IPS-18a (cell line): ENCODE measurements at regions not wholly inside any gene's neighbourhood (a gene's known extent, or its start where the extent isn't known, plus 50 kb on each side); places are given as distances from the start of the nearest gene placed in this dataset.
"Not testable (repeated sequence)": the region's sequence is repeated elsewhere in the genome, so short reads cannot be mapped to it uniquely, and the experiment has no call there.

Experiments used
- H3K27ac ChIP-seq: one replicate; pipeline ENCODE4 v1.5.1; 2013; ENCODE audit warnings: low read length
- H3K27me3 ChIP-seq: one replicate; pipeline ENCODE4 v1.6.1; 2013; ENCODE audit warnings: mild to moderate bottlenecking, low read length; ENCODE audit not compliant: control insufficient read depth, insufficient read depth
- H3K36me3 ChIP-seq: one replicate; pipeline ENCODE4 v1.6.1; 2013; ENCODE audit warnings: low read depth, low read length; ENCODE audit not compliant: control insufficient read depth
- H3K4me1 ChIP-seq: one replicate; pipeline ENCODE4 v1.6.1; 2013; ENCODE audit warnings: low read depth, low read length; ENCODE audit not compliant: control insufficient read depth
- H3K4me3 ChIP-seq: one replicate; pipeline ENCODE4 v1.5.1; 2013; ENCODE audit warnings: low read length
- H3K9ac ChIP-seq: one replicate; pipeline ENCODE4 v1.6.1; 2013; ENCODE audit warnings: mild to moderate bottlenecking, low read length, moderate library complexity
- H3K9me3 ChIP-seq: one replicate; pipeline ENCODE4 v1.6.1; 2013; ENCODE audit warnings: low read depth, low read length; ENCODE audit not compliant: control insufficient read depth

- no peaks in the 10 kb centered on the region for H3K4me1 ChIP-seq
- H3K27ac ChIP-seq = no peak overlapping the region
- H3K4me3 ChIP-seq = no peak overlapping the region
- H3K9me3 ChIP-seq = no peaks in the 10 kb centered on the region
- H3K36me3 ChIP-seq = no peaks in the 10 kb centered on the region
- no peaks in the 10 kb centered on the region for H3K27me3 ChIP-seq
- H3K9ac ChIP-seq = no peak overlapping the region
Measured at GRCh38 chr6:81948861-81949260, 196.4 kb upstream of the TENT5A start.

- H3K9ac ChIP-seq, H3K27ac ChIP-seq, H3K27me3 ChIP-seq, H3K36me3 ChIP-seq, H3K4me3 ChIP-seq, H3K9me3 ChIP-seq, H3K4me1 ChIP-seq: not testable (repeated sequence)
Measured at GRCh38 chr6:81948196-81948595, 195.7 kb upstream of the TENT5A start.

- Histone ChIP-seq H3K36me3 (no peaks in the 10 kb centered on the region), H3K27ac (no peak overlapping the region), H3K4me3 (no peak overlapping the region), H3K9ac (no peak overlapping the region), H3K27me3 (no peaks in the 10 kb centered on the region), H3K4me1 (peaks cover 5% of the 10 kb centered on the region), H3K9me3 (no peaks in the 10 kb centered on the region)
Measured at GRCh38 chr6:81944661-81945060, 192.2 kb upstream of the TENT5A start.

GRCh38 chr6:81942842-81943241, 190.4 kb upstream of the TENT5A start:
- not testable (repeated sequence) for H3K27me3 ChIP-seq, H3K36me3 ChIP-seq, H3K9me3 ChIP-seq, H3K4me1 ChIP-seq, H3K27ac ChIP-seq, H3K4me3 ChIP-seq, H3K9ac ChIP-seq

GRCh38 chr6:81942067-81942370, 189.5 kb upstream of the TENT5A start:
- Histone ChIP-seq H3K36me3 (no peaks in the 10 kb centered on the region), H3K27ac (no peak overlapping the region), H3K4me1 (peaks cover 5% of the 10 kb centered on the region), H3K4me3 (no peak overlapping the region), H3K9ac (no peak overlapping the region), H3K9me3 (no peaks in the 10 kb centered on the region), H3K27me3 (no peaks in the 10 kb centered on the region)

- Histone ChIP-seq H3K9ac (no peak overlapping the region), H3K4me3 (no peak overlapping the region), H3K27me3 (no peaks in the 10 kb centered on the region), H3K27ac (no peak overlapping the region), H3K4me1 (peaks cover 5% of the 10 kb centered on the region), H3K9me3 (no peaks in the 10 kb centered on the region), H3K36me3 (no peaks in the 10 kb centered on the region)
Measured at GRCh38 chr6:81940451-81940985, 188.0 kb upstream of the TENT5A start.

GRCh38 chr6:81939766-81940165, 187.3 kb upstream of the TENT5A start:
- Histone ChIP-seq H3K4me3 (no peak overlapping the region), H3K9ac (no peak overlapping the region), H3K27me3 (no peaks in the 10 kb centered on the region), H3K36me3 (no peaks in the 10 kb centered on the region), H3K9me3 (no peaks in the 10 kb centered on the region), H3K27ac (no peak overlapping the region), H3K4me1 (peaks cover 5% of the 10 kb centered on the region)

- Histone ChIP-seq H3K4me3 (no peak overlapping the region), H3K27me3 (no peaks in the 10 kb centered on the region), H3K9ac (no peak overlapping the region), H3K4me1 (peaks cover 5% of the 10 kb centered on the region), H3K27ac (no peak overlapping the region), H3K9me3 (no peaks in the 10 kb centered on the region), H3K36me3 (no peaks in the 10 kb centered on the region)
Measured at GRCh38 chr6:81938991-81939732, 186.7 kb upstream of the TENT5A start.

GRCh38 chr6:81938014-81938856, 185.8 kb upstream of the TENT5A start:
- H3K4me1 ChIP-seq = peaks cover 5% of the 10 kb centered on the region
- H3K27ac ChIP-seq = no peak overlapping the region
- H3K27me3 ChIP-seq = no peaks in the 10 kb centered on the region
- H3K4me3 ChIP-seq = no peak overlapping the region
- H3K9me3 ChIP-seq = no peaks in the 10 kb centered on the region
- H3K36me3 ChIP-seq = no peaks in the 10 kb centered on the region
- H3K9ac ChIP-seq = no peak overlapping the region

GRCh38 chr6:81937296-81937937, 184.9 kb upstream of the TENT5A start:
- H3K27ac ChIP-seq = no peak overlapping the region
- no peaks in the 10 kb centered on the region for H3K36me3 ChIP-seq
- H3K27me3 ChIP-seq = no peaks in the 10 kb centered on the region
- H3K9me3 ChIP-seq = no peaks in the 10 kb centered on the region
- no peak overlapping the region for H3K4me3 ChIP-seq
- H3K4me1 ChIP-seq = peaks cover 5% of the 10 kb centered on the region
- no peak overlapping the region for H3K9ac ChIP-seq

GRCh38 chr6:81934936-81935335, 182.5 kb upstream of the TENT5A start:
- H3K4me3 ChIP-seq = no peak overlapping the region
- H3K9me3 ChIP-seq = no peaks in the 10 kb centered on the region
- no peaks in the 10 kb centered on the region for H3K36me3 ChIP-seq
- H3K4me1 ChIP-seq = no peaks in the 10 kb centered on the region
- H3K27me3 ChIP-seq = no peaks in the 10 kb centered on the region
- no peak overlapping the region for H3K9ac ChIP-seq
- H3K27ac ChIP-seq = no peak overlapping the region
